Fibroblast of villous mesenchyme (primary cell): ENCODE measurements at regions not wholly inside any gene's neighbourhood (a gene's known extent, or its start where the extent isn't known, plus 50 kb on each side); places are given as distances from the start of the nearest gene placed in this dataset.
"Not testable (repeated sequence)": the region's sequence is repeated elsewhere in the genome, so short reads cannot be mapped to it uniquely, and the experiment has no call there.

Source experiments
- DNase-seq: peaks from one replicate; pipeline ENCODE4 v3.0.0-alpha.2; 2010; ENCODE audit warnings: low read depth
- H3K4me3 ChIP-seq: 2 replicates; pipeline ENCODE4 v1.5.1; 2011; ENCODE audit warnings: low read depth, mild to moderate bottlenecking, low read length
- TF ChIP-seq, protein P1 (sequence below): IDR thresholded peaks from 2 replicates; pipeline ENCODE4 v1.5.1; 2012; ENCODE audit warnings: low read depth, mild to moderate bottlenecking, low read length; ENCODE audit not compliant: insufficient read depth

DNA sequence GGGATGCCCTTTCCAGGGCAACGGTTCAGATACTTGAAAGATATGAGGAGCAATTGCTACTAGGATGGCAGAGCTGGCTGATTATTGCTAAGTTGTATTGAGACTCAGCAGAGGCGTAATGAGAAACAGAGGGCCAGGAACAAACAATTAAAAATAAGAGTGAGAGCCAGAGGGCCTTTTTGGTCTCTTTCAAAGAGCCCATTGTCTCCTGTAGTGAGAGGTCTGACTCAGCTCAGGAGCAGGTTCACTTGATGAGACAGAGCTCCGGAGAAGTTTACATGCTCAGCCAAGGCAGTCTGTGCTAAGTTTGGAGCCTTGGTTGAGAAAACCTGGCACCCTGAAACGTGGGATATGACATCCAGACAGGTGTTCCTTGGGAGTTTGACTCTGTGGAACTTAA is 303.9 kb upstream of the DLGAP1 start:
- no peak overlapping the region for H3K4me3 ChIP-seq
- DNase-seq, result no peak
- TF ChIP-seq, protein P1, sequence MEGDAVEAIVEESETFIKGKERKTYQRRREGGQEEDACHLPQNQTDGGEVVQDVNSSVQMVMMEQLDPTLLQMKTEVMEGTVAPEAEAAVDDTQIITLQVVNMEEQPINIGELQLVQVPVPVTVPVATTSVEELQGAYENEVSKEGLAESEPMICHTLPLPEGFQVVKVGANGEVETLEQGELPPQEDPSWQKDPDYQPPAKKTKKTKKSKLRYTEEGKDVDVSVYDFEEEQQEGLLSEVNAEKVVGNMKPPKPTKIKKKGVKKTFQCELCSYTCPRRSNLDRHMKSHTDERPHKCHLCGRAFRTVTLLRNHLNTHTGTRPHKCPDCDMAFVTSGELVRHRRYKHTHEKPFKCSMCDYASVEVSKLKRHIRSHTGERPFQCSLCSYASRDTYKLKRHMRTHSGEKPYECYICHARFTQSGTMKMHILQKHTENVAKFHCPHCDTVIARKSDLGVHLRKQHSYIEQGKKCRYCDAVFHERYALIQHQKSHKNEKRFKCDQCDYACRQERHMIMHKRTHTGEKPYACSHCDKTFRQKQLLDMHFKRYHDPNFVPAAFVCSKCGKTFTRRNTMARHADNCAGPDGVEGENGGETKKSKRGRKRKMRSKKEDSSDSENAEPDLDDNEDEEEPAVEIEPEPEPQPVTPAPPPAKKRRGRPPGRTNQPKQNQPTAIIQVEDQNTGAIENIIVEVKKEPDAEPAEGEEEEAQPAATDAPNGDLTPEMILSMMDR, result no peak

DNA sequence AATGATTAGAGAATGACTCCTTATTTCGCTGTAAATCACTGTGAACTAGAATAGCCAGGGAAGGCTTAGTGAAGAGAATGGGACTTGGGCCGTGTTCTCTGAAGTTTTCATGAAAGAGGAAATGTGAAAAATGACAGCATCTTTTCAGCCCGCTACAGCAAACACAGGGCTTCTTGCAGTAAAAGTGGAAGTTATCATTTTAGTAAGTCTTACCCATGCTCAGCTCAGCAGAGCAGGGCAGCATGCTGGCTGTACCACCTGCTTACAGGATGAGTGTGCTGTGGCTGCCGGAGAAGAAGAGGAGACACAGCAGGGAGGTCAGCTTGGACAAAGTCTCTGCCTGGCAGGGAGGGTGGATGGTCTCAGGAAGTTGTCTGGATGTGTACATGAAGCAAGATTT is 300.7 kb upstream of the DLGAP1 start:
- TF ChIP-seq, protein P1, result no peak
- no peak for DNase-seq
- no peak overlapping the region for H3K4me3 ChIP-seq

DNA sequence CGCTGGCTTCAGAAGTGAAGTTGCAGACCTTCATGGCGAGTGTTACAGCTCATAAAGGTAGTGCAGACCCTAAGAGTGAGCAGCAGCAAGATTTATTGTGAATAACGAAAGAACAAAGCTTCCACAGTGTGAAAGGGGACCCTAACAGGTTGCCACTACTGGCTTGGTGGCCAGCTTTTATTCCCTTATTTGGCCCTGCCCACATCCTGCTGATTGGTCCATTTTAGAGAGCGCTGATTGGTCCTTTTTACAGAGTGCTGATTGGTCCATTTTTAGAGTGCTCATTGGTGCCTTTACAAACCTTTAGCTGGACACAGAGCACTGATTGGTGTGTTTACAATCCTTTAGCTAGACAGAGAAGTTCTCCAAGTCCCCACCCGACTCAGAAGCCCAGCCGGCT is 298.0 kb upstream of the DLGAP1 start:
- not testable (repeated sequence) for DNase-seq, H3K4me3 ChIP-seq

DNA sequence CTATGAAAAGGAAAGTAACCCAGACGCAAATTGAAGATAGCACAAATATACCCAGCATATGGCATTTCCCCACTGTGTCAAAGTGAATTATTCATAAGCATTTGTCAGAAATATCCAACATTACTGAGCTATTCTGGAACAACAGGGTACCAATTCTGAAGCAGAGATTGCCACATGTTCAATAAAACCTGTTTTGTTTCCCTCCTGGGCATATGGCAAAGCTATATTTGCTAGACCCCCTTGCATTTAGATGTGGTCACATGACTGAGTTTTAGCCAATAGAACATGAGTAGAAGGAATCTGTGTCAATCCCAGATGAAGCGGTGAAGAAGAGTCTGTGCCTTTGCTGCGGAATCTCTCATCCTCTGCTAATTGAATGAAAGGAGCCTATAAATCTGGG is 296.4 kb upstream of the DLGAP1 start:
- no peak for DNase-seq
- H3K4me3 ChIP-seq, result no peak overlapping the region
- TF ChIP-seq, protein P1, result no peak

DNA sequence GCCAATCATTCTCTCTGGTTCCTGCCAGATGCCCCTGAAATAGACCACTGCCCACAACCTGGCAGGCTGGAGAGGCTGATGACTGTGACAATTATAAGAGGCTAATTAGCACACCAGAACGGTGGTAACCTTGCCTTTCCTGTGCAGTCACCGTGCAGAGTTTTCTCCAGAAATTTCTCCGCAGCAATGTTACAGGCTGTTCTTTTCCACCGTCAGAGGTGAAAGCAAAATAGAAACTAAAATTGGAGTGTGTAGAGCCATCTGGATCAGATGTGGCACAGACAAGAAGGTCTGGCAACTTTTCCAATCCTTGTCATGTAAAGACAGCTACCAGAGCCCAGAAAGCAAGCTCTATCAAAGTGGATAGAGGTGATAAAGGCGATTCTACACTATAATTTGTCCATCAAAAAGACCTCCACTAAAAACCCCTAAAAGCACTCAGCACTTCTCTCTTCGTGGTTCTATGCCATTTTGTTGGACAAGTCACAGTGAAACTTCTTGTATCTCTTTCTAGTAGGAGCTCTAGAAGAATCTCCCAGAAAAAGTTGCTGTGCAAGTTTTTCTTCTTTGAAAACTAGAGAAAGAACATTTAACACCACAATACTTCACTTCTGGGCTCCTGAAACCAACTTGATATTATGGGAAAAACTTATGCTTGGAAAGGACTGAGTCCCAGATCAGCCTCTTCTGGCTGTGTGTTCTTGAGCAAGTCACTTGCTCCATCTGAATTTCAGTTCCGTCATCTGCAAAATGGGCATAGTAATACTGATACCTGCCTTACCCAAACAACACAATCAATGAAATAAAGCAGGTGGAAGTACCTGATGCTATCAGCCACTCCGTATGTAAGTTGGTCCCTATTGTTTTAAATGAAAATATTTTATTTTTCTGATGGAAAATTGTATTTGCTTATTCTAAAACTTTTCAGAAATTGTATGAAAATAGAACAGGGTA is 295.6 kb upstream of the DLGAP1 start:
- TF ChIP-seq, protein P1, result no peak

DNA sequence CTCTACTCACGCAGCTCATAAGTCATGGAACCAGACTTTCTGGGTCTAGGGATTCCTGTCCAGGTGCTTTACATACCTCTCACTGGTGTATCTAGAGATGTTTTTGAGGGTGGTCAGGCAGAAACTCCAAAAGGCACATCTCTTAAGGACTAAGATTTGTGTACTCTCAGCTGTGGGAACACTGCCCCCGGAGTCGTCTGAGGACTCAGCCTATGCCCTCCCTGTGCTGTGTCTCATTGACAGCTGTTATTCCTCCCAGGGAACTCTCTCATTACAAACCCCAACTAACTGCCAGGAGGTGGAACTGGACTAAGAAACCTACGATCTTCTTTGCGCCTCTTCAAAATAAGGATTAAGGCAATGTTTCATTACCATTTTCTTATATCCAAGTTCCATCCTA is 293.9 kb upstream of the DLGAP1 start:
- H3K4me3 ChIP-seq, result no peak overlapping the region
- DNase-seq, result no peak
- TF ChIP-seq, protein P1, result no peak

More for the DNA sequence above, 295.6 kb upstream of the DLGAP1 start:
- H3K4me3 ChIP-seq, result no peak overlapping the region
- no peak for DNase-seq

DNA sequence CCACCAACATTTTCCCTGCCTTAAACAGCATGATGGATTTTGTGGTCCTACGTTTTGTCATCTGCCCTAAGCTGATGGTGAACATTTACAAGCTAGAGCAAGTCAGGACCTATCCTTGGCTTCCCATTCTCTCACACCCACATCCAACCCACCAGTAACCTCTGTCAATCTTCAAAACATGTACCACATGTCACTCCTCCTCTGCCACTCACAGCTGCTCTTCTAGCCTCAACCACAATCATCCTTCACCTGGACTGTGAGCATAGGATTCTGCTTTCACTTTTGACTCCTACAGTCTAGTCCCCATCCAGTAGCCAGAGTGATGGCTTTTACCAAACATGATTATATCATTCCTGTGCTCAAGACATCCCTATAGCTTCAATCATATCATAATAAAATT is 279.8 kb upstream of the DLGAP1 start:
- TF ChIP-seq, protein P1, result no peak

More for the DNA sequence above, 279.8 kb upstream of the DLGAP1 start:
- H3K4me3 ChIP-seq, result no peak overlapping the region
- no peak for DNase-seq
